NT2/D1 (cell line): ENCODE measurements at regions not wholly inside any gene's neighbourhood (a gene's known extent, or its start where the extent isn't known, plus 50 kb on each side); places are given as distances from the start of the nearest gene placed in this dataset.

Experiments
- DNase-seq: peaks from one replicate; pipeline ENCODE4 v3.0.0-alpha.2; 2011; ENCODE audit warnings: low read depth, low spot score
- H3K27me3 ChIP-seq: 2 replicates; pipeline ENCODE4 v1.6.0; 2011; ENCODE audit warnings: mild to moderate bottlenecking; ENCODE audit not compliant: insufficient read length, insufficient read depth
- H3K36me3 ChIP-seq: 2 replicates; pipeline ENCODE4 v1.6.1; 2011; ENCODE audit warnings: mild to moderate bottlenecking, low read length, mixed read lengths; ENCODE audit not compliant: insufficient read depth, insufficient read length
- H3K4me1 ChIP-seq: 2 replicates; pipeline ENCODE4 v1.5.1; 2011; ENCODE audit not compliant: insufficient read depth, insufficient read length
- H3K4me3 ChIP-seq: 2 replicates; pipeline ENCODE4 v1.5.1; 2011; ENCODE audit warnings: low read depth; ENCODE audit not compliant: insufficient read length
- H3K9ac ChIP-seq: 2 replicates; pipeline ENCODE4 v1.6.0; 2011; ENCODE audit warnings: low read depth; ENCODE audit not compliant: insufficient read length
- H3K9me3 ChIP-seq: 2 replicates; pipeline ENCODE4 v1.5.1; 2011; ENCODE audit warnings: mild to moderate bottlenecking, low read length; ENCODE audit not compliant: insufficient read depth
- SUZ12 ChIP-seq: IDR thresholded peaks from 2 replicates; pipeline ENCODE4 v1.6.1; 2011; ENCODE audit not compliant: insufficient read length, insufficient read depth; ENCODE audit errors: extremely low read depth
- YY1 ChIP-seq: IDR thresholded peaks from 2 replicates; pipeline ENCODE4 v1.6.1; 2011; ENCODE audit not compliant: insufficient read length, insufficient read depth
- ZNF274 ChIP-seq: IDR thresholded peaks from 2 replicates; pipeline ENCODE4 v1.6.1; 2011; ENCODE audit warnings: mild to moderate bottlenecking, low read depth, low read length

GRCh38 chr5:104355350-104355749 lies 792.8 kb upstream of the NUDT12 start:
- no peak overlapping the region for H3K9ac ChIP-seq
- H3K27me3 ChIP-seq = no peaks in the 10 kb centered on the region
- H3K9me3 ChIP-seq = no peaks in the 10 kb centered on the region
- no peaks in the 10 kb centered on the region for H3K36me3 ChIP-seq
- TF ChIP-seq ZNF274 = no peak
- TF ChIP-seq YY1 = no peak
- no peak for TF ChIP-seq SUZ12
- H3K4me1 ChIP-seq = no peaks in the 10 kb centered on the region
- no peak for DNase-seq
- H3K4me3 ChIP-seq = no peak overlapping the region

- H3K4me1 ChIP-seq = no peaks in the 10 kb centered on the region
- no peaks in the 10 kb centered on the region for H3K9me3 ChIP-seq
- H3K9ac ChIP-seq = no peak overlapping the region
- no peak for DNase-seq
- no peaks in the 10 kb centered on the region for H3K27me3 ChIP-seq
- no peaks in the 10 kb centered on the region for H3K36me3 ChIP-seq
- TF ChIP-seq ZNF274 (no peak), SUZ12 (no peak), YY1 (no peak)
- no peak overlapping the region for H3K4me3 ChIP-seq
These were observed 790.8 kb upstream of the NUDT12 start for GRCh38 chr5:104353371-104353770.

- no peaks in the 10 kb centered on the region for H3K9me3 ChIP-seq
- TF ChIP-seq YY1 (no peak), SUZ12 (no peak), ZNF274 (no peak)
- no peaks in the 10 kb centered on the region for H3K27me3 ChIP-seq
- no peak overlapping the region for H3K4me3 ChIP-seq
- H3K4me1 ChIP-seq = no peaks in the 10 kb centered on the region
- DNase-seq = no peak
- H3K9ac ChIP-seq = no peak overlapping the region
- H3K36me3 ChIP-seq = no peaks in the 10 kb centered on the region
These were observed 790.4 kb upstream of the NUDT12 start for GRCh38 chr5:104352954-104353353.

- no peaks in the 10 kb centered on the region for H3K36me3 ChIP-seq
- H3K4me1 ChIP-seq = no peaks in the 10 kb centered on the region
- no peak overlapping the region for H3K4me3 ChIP-seq
- H3K9ac ChIP-seq = no peak overlapping the region
- DNase-seq = no peak
- H3K27me3 ChIP-seq = no peaks in the 10 kb centered on the region
- H3K9me3 ChIP-seq = no peaks in the 10 kb centered on the region
- no peak for TF ChIP-seq YY1
- no peak for TF ChIP-seq ZNF274
- TF ChIP-seq SUZ12 = no peak
These were observed 784.6 kb upstream of the NUDT12 start for GRCh38 chr5:104347119-104347708.

GRCh38 chr5:104345222-104346016 lies 782.8 kb upstream of the NUDT12 start:
- Histone ChIP-seq H3K36me3 (no peaks in the 10 kb centered on the region), H3K9ac (no peak overlapping the region), H3K4me3 (no peak overlapping the region), H3K4me1 (no peaks in the 10 kb centered on the region), H3K27me3 (no peaks in the 10 kb centered on the region), H3K9me3 (no peaks in the 10 kb centered on the region)
- no peak for DNase-seq
- no peak for TF ChIP-seq YY1
- no peak for TF ChIP-seq SUZ12
- no peak for TF ChIP-seq ZNF274

- Histone ChIP-seq H3K27me3 (no peaks in the 10 kb centered on the region), H3K9me3 (no peaks in the 10 kb centered on the region), H3K36me3 (no peaks in the 10 kb centered on the region), H3K4me3 (no peak overlapping the region), H3K4me1 (no peaks in the 10 kb centered on the region), H3K9ac (no peak overlapping the region)
- no peak for TF ChIP-seq SUZ12
- TF ChIP-seq YY1 = no peak
- TF ChIP-seq ZNF274 = no peak
- DNase-seq = no peak
These were observed 782.2 kb upstream of the NUDT12 start for GRCh38 chr5:104344809-104345208.

GRCh38 chr5:104327801-104328200 lies 765.2 kb upstream of the NUDT12 start:
- no peaks in the 10 kb centered on the region for H3K36me3 ChIP-seq
- H3K9ac ChIP-seq = no peak overlapping the region
- H3K4me1 ChIP-seq = no peaks in the 10 kb centered on the region
- no peak for DNase-seq
- H3K27me3 ChIP-seq = no peaks in the 10 kb centered on the region
- TF ChIP-seq ZNF274 (no peak), SUZ12 (no peak), YY1 (no peak)
- H3K4me3 ChIP-seq = no peak overlapping the region
- no peaks in the 10 kb centered on the region for H3K9me3 ChIP-seq
